Peyer's patch (tissue), 4 donors: ENCODE measurements at regions not wholly inside any gene's neighbourhood (a gene's known extent, or its start where the extent isn't known, plus 50 kb on each side); places are given as distances from the start of the nearest gene placed in this dataset.

Experiments
- POLR2A ChIP-seq, 2 donors: fragments of 450-650 bp; IDR thresholded peaks; one replicate each; pipeline ENCODE4 v1.5.1; 2017; ENCODE audit warnings: antibody characterized with exemption in 2 of 2, mild to moderate bottlenecking in 2 of 2, moderate library complexity in 2 of 2
- TF ChIP-seq, protein P1 (sequence below), 6 experiments: fragments of 450-650 bp in 4 of 6; fragments of 200-600 bp in 2 of 6; sonication (generic) in 1 of 6; IDR thresholded peaks; one replicate each; pipeline ENCODE4 v1.5.1; 2017 to 2019; ENCODE audit warnings: antibody characterized with exemption in 6 of 6, mild to moderate bottlenecking in 3 of 6, moderate library complexity in 1 of 6

DNA sequence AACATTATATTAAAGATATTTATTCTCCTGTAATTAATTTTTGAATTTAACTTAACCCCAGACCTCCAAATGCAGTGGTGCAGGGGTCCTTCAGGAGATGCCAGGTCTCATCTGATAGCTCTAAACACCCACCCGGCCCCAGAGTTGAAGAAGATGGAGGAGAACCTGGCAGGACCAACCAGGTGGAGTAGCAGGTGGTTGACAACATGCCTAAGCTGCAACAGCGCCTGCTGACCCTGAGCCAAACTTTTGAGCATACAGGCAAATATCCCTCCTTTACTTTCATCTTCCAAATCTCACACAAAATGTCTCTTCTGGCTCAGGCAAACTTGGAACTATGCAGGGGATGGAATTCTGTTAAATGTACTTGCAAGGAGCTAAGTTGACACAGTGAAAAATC lies 145.3 kb upstream of the TCF21 start:
- TF ChIP-seq, protein P1, sequence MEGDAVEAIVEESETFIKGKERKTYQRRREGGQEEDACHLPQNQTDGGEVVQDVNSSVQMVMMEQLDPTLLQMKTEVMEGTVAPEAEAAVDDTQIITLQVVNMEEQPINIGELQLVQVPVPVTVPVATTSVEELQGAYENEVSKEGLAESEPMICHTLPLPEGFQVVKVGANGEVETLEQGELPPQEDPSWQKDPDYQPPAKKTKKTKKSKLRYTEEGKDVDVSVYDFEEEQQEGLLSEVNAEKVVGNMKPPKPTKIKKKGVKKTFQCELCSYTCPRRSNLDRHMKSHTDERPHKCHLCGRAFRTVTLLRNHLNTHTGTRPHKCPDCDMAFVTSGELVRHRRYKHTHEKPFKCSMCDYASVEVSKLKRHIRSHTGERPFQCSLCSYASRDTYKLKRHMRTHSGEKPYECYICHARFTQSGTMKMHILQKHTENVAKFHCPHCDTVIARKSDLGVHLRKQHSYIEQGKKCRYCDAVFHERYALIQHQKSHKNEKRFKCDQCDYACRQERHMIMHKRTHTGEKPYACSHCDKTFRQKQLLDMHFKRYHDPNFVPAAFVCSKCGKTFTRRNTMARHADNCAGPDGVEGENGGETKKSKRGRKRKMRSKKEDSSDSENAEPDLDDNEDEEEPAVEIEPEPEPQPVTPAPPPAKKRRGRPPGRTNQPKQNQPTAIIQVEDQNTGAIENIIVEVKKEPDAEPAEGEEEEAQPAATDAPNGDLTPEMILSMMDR (IDR thresholded peaks at IDR 0.05): no peak
- no peak for TF ChIP-seq POLR2A (IDR thresholded peaks at IDR 0.05)
